Hepatocyte (in vitro differentiated cells): ENCODE measurements at regions not wholly inside any gene's neighbourhood (a gene's known extent, or its start where the extent isn't known, plus 50 kb on each side); places are given as distances from the start of the nearest gene placed in this dataset.

Experiments used
- EZH2 ChIP-seq: fragments of 200-600 bp; sonication (generic); IDR thresholded peaks from 2 replicates; pipeline ENCODE4 v1.6.1; 2016; ENCODE audit warnings: antibody characterized with exemption, mild to moderate bottlenecking, borderline replicate concordance
- EZH2phosphoT487 ChIP-seq: fragments of 200-600 bp; sonication (generic); IDR thresholded peaks from one replicate; pipeline ENCODE4 v1.6.1; 2018; ENCODE audit warnings: antibody characterized with exemption, mild to moderate bottlenecking, low read depth, moderate library complexity; ENCODE audit not compliant: unreplicated experiment, severe bottlenecking
- TF ChIP-seq, protein P1 (sequence below): fragments of 200-600 bp; sonication (generic); IDR thresholded peaks from 2 replicates; pipeline ENCODE4 v1.5.1; 2016; ENCODE audit warnings: antibody characterized with exemption, mild to moderate bottlenecking; ENCODE audit not compliant: poor library complexity

DNA sequence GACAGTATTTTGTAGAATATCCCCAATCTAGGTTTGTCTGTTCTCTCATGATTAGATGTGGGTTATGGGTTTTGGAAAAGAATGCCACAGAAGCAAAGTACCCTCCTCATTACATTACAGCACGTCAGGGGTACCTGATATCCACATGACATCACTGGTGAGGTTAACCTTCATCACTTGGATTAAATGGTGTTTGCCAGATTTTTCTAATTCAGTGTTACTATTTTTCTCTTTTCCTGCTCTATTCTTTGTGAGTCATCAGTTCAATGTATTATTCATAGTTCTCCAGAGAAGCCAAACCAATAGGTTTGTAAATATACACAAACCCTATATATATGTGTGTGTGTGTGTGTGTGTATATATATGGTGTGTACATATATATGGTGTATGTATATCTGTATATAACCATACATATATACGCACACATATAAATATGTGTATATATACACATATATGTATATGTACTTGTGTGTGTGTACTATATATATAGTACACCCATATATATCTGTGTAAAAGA, 131.4 kb downstream of the LMNTD1 start:
- TF ChIP-seq EZH2 (no peak), EZH2phosphoT487 (no peak)
- TF ChIP-seq, protein P1, sequence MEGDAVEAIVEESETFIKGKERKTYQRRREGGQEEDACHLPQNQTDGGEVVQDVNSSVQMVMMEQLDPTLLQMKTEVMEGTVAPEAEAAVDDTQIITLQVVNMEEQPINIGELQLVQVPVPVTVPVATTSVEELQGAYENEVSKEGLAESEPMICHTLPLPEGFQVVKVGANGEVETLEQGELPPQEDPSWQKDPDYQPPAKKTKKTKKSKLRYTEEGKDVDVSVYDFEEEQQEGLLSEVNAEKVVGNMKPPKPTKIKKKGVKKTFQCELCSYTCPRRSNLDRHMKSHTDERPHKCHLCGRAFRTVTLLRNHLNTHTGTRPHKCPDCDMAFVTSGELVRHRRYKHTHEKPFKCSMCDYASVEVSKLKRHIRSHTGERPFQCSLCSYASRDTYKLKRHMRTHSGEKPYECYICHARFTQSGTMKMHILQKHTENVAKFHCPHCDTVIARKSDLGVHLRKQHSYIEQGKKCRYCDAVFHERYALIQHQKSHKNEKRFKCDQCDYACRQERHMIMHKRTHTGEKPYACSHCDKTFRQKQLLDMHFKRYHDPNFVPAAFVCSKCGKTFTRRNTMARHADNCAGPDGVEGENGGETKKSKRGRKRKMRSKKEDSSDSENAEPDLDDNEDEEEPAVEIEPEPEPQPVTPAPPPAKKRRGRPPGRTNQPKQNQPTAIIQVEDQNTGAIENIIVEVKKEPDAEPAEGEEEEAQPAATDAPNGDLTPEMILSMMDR: no peak
